ENCODE measurements at regions not wholly inside any gene's neighbourhood (a gene's known extent, or its start where the extent isn't known, plus 50 kb on each side); places are given as distances from the start of the nearest gene placed in this dataset.

DNA sequence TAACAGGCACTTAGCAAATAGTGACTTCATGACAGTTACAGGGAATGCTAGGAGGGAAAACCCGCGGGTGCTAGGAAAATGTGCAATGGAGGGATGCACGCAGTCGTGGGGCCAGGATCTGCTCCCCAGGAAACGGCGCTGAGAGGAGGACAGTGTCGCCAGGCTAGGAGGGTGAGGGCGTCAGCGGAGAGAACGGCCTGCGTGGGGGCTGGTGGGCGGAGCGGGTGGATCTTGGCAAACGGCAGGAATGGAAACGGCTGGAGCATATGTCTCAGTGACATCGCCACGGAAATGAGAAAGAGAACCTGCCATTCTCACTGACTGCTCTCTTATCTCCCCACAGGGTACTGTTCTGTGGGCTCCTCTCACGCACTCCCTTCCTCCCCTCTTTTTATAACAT lies 478.5 kb upstream of the ID2 start:
- no peak for DNase-seq (ENCODE audit: low read depth)

- no peak for DNase-seq (ENCODE audit: low read depth)
Observed at GRCh38 chr2:8204711-8205110, 477.1 kb upstream of the ID2 start.

GRCh38 chr2:8209494-8209893 lies 472.4 kb upstream of the ID2 start:
- DNase-seq (ENCODE audit: low read depth) = no peak

DNA sequence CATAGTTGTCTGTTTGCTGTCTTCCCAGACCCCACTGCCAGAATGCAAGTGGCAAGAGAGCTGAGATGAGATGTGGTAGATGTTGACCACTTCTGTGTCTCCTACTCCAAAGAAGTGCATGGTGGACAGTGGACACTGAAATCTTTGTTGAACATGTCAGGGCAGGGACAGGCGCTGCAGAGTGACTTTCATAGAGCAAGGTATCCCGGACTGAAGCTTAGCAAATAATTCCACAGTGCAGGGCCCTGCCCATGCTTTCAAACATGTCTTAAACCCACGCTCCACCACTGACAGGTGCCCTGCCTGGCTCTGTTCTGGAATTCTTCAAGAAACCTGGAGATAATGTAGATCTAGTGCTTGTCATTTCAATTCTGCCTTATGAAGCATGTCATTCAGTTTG lies 470.5 kb upstream of the ID2 start:
- DNase-seq (ENCODE audit: low read depth) = no peak

- DNase-seq (ENCODE audit: low read depth) = no peak
Observed at GRCh38 chr2:8212239-8212638, 469.6 kb upstream of the ID2 start.

DNA sequence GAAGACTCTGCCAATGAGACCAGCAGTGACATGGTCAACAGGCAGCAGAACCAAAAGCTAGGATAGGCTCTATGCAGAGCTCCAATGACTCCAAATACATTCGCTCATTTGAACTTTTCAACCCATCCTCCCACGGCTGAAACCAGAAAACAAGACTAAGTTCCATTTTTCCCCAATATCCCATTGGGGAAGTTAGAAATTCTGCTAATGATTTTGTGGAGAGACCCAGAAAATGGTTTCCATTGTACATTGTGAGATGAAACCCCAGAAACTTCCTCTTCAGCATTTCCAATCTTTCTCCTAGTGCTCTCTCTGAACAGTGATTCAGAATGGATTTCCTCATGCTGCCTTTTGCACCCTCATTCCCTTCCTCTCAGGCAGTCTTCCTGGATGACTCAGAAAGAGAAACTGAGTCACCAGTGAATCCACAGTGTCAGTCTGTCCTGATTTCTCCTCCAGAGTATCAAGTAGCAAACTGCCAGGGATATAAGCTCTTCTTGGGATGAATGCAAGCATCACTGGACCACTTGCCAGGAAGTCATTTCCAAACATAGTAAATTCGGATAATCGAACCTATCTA lies 467.7 kb upstream of the ID2 start:
- peak; percentile 30 for DNase-seq (ENCODE audit: low read depth)

GRCh38 chr2:8215159-8215863 lies 466.5 kb upstream of the ID2 start:
- no peak for DNase-seq (ENCODE audit: low read depth)

- DNase-seq (ENCODE audit: low read depth) = no peak
Observed at GRCh38 chr2:8215982-8216381, 465.9 kb upstream of the ID2 start.

DNA sequence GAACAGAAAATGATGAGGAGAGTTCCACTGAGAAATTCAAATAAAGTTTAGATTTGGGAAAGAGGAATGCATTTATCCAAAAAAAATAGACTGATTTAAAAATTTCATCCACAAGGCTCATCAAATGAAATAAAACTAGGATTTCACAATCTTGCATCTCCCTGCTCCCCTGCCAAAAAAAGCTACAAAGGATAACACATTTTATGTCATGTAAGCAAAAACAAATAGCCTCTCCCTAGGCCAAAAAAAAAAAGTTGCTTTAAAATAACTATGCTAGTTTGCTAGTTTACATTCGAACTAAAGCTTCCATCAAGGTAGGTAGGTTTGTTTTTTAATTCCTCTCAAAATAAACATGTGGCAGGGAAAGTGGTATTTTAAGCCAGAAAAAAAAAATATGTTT lies 465.5 kb upstream of the ID2 start:
- peak; percentile 43 for DNase-seq (ENCODE audit: low read depth)

DNA sequence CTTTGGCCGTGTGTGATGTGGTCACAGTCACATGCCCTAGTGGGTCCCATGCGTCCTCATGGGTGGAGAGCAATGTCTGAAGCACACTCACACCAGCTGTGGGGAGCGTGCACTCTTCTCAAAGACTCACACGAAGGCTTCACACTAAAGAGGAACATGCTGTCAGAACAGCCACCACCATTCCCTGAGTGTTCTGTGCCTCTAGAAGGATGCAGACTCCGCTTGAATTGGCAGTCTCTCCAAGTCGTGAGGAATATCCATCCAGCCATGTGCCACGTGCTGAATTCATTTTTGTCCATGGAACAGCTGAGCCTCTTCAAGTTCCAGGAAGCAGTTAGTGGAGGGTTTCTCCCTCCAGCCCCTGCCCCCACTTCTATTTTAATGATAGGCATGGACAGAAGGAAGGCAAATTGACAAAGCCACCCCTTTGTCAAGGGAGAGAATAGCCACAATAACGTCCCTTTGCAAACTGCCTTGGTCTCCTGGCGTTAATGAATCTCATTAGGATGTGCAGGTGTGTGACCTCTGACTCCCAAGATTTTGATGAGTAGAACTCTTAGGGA lies 464.3 kb upstream of the ID2 start:
- DNase-seq (ENCODE audit: low read depth) = no peak

- DNase-seq (ENCODE audit: low read depth) = no peak
Observed at GRCh38 chr2:8219096-8219495, 462.8 kb upstream of the ID2 start.

DNA sequence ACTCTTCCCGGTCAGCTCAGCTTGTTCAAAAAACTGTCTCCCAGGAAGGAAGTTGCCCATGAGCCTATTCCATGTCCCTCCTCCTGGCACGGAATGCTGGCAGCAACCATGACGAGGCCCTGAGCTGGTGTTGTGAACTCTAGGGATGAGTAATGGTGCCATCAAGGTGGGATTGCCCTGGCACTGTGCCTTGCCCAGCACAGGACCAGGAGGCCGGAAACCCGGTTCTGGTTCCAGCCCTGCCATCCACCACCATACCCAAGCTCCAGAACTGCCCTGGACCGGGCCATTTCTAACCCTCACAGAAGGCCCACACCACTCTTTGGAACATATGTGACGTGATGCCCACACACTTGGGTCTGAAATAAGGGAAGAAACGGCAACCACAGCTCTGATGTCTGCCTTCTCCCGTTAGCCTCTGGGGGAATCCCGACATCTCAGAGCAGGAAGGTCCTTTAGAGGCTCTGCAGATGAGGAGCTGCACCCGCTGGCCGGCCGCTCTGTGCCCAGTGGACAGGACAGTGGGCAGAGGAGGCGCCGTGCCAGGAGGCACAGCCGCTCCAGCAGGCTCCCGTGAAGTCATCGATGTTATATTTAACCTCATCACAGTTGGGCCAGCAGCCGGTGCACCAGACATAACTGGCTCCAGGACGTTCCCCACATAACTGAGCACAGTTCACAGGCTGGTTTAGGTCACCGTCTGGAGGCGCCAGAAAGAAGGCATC lies 462.1 kb upstream of the ID2 start:
- DNase-seq (ENCODE audit: low read depth) = no peak

GRCh38 chr2:8222979-8223694 lies 458.7 kb upstream of the ID2 start:
- no peak for DNase-seq (ENCODE audit: low read depth)

- DNase-seq (ENCODE audit: low read depth) = no peak
Observed at GRCh38 chr2:8223695-8224346, 458.0 kb upstream of the ID2 start.

DNA sequence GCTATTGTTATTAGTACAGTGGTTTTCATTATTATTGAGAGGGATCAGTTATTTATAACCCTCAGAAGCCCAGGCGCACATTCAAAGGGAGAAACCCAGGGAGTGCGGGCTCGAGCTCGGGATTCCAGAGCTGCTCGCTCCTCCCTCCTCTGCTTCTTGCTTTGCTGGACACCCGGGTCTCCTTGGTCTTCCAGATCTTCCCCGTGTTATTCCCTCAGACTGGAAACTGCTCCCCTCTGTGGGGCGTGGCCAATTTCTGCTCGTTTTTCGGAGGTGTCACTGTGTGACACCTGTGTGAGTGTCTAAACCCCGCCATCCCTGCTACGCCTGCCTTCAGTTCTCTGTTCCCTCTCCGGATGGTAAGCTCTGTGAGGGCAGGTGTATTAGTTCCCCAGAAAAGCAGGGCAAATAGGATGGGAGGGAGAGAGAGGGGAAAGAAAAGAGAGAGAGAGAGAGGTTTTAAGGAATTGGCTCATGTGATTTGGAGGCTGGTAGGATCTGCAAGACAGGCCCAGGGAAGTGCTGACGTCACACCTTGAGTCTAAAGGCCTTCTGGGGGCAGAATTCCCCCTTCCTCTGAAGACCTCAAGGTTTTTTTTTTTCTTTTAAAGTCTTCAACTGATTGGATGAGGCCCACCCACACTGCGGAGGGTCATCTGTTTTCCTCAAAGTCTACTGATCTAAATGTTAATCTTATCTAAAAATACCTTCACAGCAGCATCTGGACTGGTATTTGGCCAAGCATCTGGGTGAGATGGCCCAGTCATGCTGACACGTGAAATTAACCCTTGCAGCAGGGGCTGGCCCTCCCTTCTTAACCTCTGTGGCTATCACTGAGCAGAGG lies 457.3 kb upstream of the ID2 start:
- DNase-seq (ENCODE audit: low read depth) = no peak

DNA sequence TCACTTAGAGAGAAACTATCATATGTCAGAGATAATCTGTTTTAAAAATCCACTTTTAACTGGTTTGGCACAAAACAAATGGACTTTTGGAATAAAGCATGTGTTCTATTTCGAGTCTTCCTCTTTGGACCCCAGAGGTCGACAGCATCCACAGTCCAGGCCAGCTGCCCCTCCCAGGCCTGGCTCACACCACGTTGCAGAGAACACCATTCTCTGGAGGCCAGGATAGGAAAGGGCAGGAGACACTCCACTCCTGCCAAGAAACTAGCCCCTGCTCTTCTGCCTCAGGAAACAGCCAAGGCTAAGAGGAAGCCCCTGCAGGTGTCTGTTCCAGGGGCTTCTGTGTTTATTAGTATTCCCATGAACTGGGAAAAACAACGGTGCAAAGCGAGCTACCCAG lies 456.6 kb upstream of the ID2 start:
- no peak for DNase-seq (ENCODE audit: low read depth)

DNA sequence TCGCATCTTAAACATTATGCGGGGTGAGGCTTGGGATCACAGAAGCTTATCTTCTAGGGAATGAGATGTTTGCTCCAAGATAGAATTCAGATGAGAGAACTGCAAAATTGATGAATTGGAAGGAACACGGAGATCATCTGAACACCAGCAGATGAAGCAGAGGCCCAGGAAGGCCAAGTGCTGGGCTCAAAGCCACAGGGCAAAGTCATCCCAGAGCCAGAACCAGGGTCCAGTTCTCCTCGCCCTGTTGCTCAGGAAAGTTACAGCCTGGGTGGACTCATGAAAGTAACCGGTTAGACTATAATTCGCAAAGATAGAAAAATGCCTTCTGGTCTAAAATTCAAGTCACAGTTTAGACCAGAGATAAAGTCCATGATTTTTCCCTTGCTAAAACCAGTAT lies 456.1 kb upstream of the ID2 start:
- no peak for DNase-seq (ENCODE audit: low read depth)

DNA sequence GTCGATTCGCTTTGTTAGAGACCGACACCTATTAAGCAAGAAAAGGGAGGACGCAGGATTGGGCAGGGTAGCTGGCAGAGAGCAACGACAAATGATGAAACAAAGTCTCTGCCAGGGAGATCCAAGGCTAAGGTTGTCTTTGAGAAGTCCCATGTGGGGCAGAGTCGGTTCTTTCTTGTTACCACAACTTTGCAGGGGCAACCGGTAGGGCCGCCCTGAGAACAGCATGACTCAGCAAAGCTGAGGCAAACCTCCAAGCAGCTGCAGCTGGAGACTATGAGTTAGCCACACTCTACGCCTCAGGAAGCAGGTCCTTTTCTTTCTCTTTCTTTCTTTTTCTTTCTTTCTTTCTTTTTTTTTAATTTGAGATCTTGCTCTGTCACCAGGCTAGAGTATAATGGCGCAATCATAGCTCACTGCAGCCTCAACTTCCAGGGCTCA lies 452.3 kb upstream of the ID2 start:
- peak; percentile 77 for DNase-seq (ENCODE audit: low read depth)

- DNase-seq (ENCODE audit: low read depth) = no peak
Observed at GRCh38 chr2:8230466-8230865, 451.4 kb upstream of the ID2 start.

DNA sequence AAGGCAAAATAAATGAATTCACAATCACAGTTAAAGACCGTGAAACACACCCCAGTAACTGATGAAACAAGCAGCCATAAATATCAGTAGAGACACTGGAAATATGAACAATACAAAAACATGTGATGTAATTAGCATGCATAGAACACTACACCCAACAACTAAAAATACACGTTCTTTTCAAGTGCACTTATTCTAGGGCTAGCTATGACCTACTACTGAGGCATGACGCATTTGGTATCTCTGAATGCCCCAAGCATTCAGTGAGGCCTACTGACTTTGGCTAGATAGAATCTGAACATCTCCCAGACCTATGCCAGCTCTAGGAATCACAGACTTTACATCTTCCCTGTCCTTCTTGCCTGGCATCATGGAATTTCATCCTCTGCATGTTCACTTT lies 450.0 kb upstream of the ID2 start:
- DNase-seq (ENCODE audit: low read depth) = no peak

DNA sequence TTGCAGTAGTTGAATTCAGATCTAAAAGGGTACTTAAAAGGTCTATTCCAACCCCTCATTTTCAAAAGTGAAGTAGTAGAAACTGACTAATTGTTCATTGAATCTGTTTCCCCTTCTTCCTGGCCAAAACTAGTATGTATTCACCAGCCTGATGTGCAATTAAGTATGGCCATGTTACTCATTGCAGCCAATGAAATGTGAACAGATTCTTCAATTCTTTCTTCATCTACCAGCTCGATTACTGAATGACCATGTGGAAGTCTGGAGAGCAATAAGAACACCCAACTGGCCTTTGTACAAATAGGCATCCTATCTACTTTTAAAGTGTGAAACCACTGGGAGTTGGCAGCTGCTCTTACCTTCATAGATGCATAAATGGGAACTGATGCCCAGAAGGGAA lies 449.0 kb upstream of the ID2 start:
- DNase-seq (ENCODE audit: low read depth) = no peak

All from stromal cell of bone marrow (primary cell).